SK-N-MC (cell line): ENCODE measurements at regions not wholly inside any gene's neighbourhood (a gene's known extent, or its start where the extent isn't known, plus 50 kb on each side); places are given as distances from the start of the nearest gene placed in this dataset.
"Not testable (repeated sequence)": the region's sequence is repeated elsewhere in the genome, so short reads cannot be mapped to it uniquely, and the experiment has no call there.

ENCODE experiments used
- EZH2 ChIP-seq: fragments of 200-600 bp; sonication (generic); IDR thresholded peaks from one replicate; pipeline ENCODE4 v1.6.1; 2017; ENCODE audit warnings: antibody characterized with exemption
- POLR2AphosphoS5 ChIP-seq: IDR thresholded peaks from 2 replicates; pipeline ENCODE4 v1.6.1; 2012; ENCODE audit warnings: mild to moderate bottlenecking, low read depth, low read length, borderline replicate concordance

DNA sequence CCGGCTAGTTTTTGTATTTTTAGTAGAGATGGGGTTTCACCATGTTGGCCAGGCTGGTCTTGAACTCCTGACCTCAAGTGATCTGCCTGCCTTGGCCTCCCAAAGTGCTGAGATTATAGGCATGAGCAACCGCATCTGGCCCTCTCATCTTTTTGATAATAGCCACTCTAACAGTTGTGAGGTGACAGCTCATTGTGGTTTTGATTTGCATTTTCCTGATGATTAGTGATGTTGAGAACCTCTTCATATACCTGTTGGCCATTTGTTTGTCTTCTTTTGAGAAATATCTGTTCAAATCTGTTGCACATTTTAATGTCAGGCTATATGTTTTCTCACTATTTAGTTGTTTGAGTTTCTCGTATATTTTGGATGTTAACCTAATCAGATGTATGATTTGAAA is 95.6 kb upstream of the MEF2A start:
- TF ChIP-seq EZH2, POLR2AphosphoS5: not testable (repeated sequence)
